Natural killer cell treated with Interleukin-12 subunit alpha and Interleukin-12 subunit beta and Interleukin-15 and Interleukin-18, amount 100 ng/mL, for 72 hours (primary cell): ENCODE measurements at regions not wholly inside any gene's neighbourhood (a gene's known extent, or its start where the extent isn't known, plus 50 kb on each side); places are given as distances from the start of the nearest gene placed in this dataset.
A peak's percentile ranks its signal among the peaks of the same experiment; 100 is the strongest.

Source experiments
- ATAC-seq, 2 donors: fragments of 150-1000 bp; cut with Tn5 transposase in 1 of 2; sonication (Bioruptor Pico), chemical (Tn5 transposase) in 1 of 2; 2 replicates each; pipeline ENCODE4 v1.10.0; 2021
- DNase-seq: peaks from one replicate; pipeline ENCODE4 v3.0.0; 2022; ENCODE audit warnings: low spot score
- H3K27ac Mint-ChIP-seq, 2 donors: 1 replicate in 1 of 2; 2 replicates in 1 of 2; pipeline ENCODE4 v1.8.0; 2022; ENCODE audit warnings: mixed read lengths in 2 of 2, mild to moderate bottlenecking in 1 of 2, moderate library complexity in 1 of 2
- H3K27me3 Mint-ChIP-seq, 2 donors: 1 replicate in 1 of 2; 2 replicates in 1 of 2; pipeline ENCODE4 v1.8.0; 2022; ENCODE audit warnings: mixed read lengths in 2 of 2
- H3K36me3 Mint-ChIP-seq: one replicate; pipeline ENCODE4 v1.8.0; 2022; ENCODE audit warnings: mixed read lengths
- H3K4me1 Mint-ChIP-seq, 2 donors: 1 replicate in 1 of 2; 2 replicates in 1 of 2; pipeline ENCODE4 v1.8.0; 2022; ENCODE audit warnings: low read depth in 2 of 2, mixed read lengths in 2 of 2, mild to moderate bottlenecking in 1 of 2
- H3K4me3 Mint-ChIP-seq: one replicate; pipeline ENCODE4 v1.8.0; 2022; ENCODE audit warnings: mixed read lengths
- H3K9me3 Mint-ChIP-seq: 2 replicates; pipeline ENCODE4 v1.8.0; 2022; ENCODE audit warnings: mixed read lengths

GRCh38 chr3:18010001-18010400, 267.6 kb upstream of the TBC1D5 start:
- no peak overlapping the region for H3K27ac Mint-ChIP-seq
- no peak for DNase-seq
- no peaks in the 10 kb centered on the region for H3K9me3 Mint-ChIP-seq
- no peaks in the 10 kb centered on the region for H3K4me1 Mint-ChIP-seq
- peaks cover 0 to 3% of the 10 kb centered on the region in 2 donors for H3K27me3 Mint-ChIP-seq
- H3K4me3 Mint-ChIP-seq, result no peak overlapping the region
- no peaks in the 10 kb centered on the region for H3K36me3 Mint-ChIP-seq
- peak in 1 of 2 donors; percentile 55 for ATAC-seq

- Mint-ChIP-seq H3K4me3 (no peak overlapping the region), H3K9me3 (no peaks in the 10 kb centered on the region), H3K4me1 (no peaks in the 10 kb centered on the region), H3K36me3 (no peaks in the 10 kb centered on the region), H3K27me3 (peaks cover 0 to 3% of the 10 kb centered on the region in 2 donors), H3K27ac (no peak overlapping the region)
- ATAC-seq, result no peak
- no peak for DNase-seq
These were observed 266.4 kb upstream of the TBC1D5 start for GRCh38 chr3:18008706-18009368.

GRCh38 chr3:18007980-18008379, 265.5 kb upstream of the TBC1D5 start:
- no peak for DNase-seq
- H3K4me1 Mint-ChIP-seq, result no peaks in the 10 kb centered on the region
- H3K4me3 Mint-ChIP-seq, result no peak overlapping the region
- ATAC-seq, result no peak
- no peaks in the 10 kb centered on the region for H3K36me3 Mint-ChIP-seq
- peaks cover 0 to 5% of the 10 kb centered on the region in 2 donors for H3K27me3 Mint-ChIP-seq
- no peaks in the 10 kb centered on the region for H3K9me3 Mint-ChIP-seq
- no peak overlapping the region for H3K27ac Mint-ChIP-seq

GRCh38 chr3:17995769-17996168, 253.3 kb upstream of the TBC1D5 start:
- Mint-ChIP-seq H3K4me3 (no peak overlapping the region), H3K27me3 (no peaks in the 10 kb centered on the region), H3K4me1 (no peaks in the 10 kb centered on the region), H3K36me3 (no peaks in the 10 kb centered on the region), H3K9me3 (no peaks in the 10 kb centered on the region), H3K27ac (no peak overlapping the region)
- DNase-seq, result no peak
- ATAC-seq, result no peak

- Mint-ChIP-seq H3K27ac (no peak overlapping the region), H3K4me3 (no peak overlapping the region), H3K36me3 (no peaks in the 10 kb centered on the region), H3K9me3 (no peaks in the 10 kb centered on the region), H3K4me1 (no peaks in the 10 kb centered on the region), H3K27me3 (peaks cover 2 to 5% of the 10 kb centered on the region in 2 donors)
- ATAC-seq (no peak), DNase-seq (no peak)
These were observed 251.7 kb upstream of the TBC1D5 start for GRCh38 chr3:17994167-17994566.

- Mint-ChIP-seq H3K36me3 (no peaks in the 10 kb centered on the region), H3K4me3 (no peak overlapping the region), H3K9me3 (no peaks in the 10 kb centered on the region), H3K4me1 (no peaks in the 10 kb centered on the region), H3K27me3 (peaks cover 5 to 10% of the 10 kb centered on the region in 2 donors), H3K27ac (no peak overlapping the region)
- ATAC-seq (no peak), DNase-seq (no peak)
These were observed 248.0 kb upstream of the TBC1D5 start for GRCh38 chr3:17990390-17990789.

GRCh38 chr3:17986348-17986816, 244.0 kb upstream of the TBC1D5 start:
- peaks cover 8 to 10% of the 10 kb centered on the region in 2 donors for H3K27me3 Mint-ChIP-seq
- no peaks in the 10 kb centered on the region for H3K4me1 Mint-ChIP-seq
- H3K9me3 Mint-ChIP-seq, result no peaks in the 10 kb centered on the region
- DNase-seq (no peak), ATAC-seq (no peak)
- no peak overlapping the region for H3K4me3 Mint-ChIP-seq
- H3K36me3 Mint-ChIP-seq, result no peaks in the 10 kb centered on the region
- no peak overlapping the region for H3K27ac Mint-ChIP-seq

GRCh38 chr3:17985658-17986347, 243.4 kb upstream of the TBC1D5 start:
- H3K27me3 Mint-ChIP-seq, result peaks cover 10 to 11% of the 10 kb centered on the region in 2 donors
- H3K27ac Mint-ChIP-seq, result no peak overlapping the region
- ATAC-seq (no peak), DNase-seq (no peak)
- H3K4me3 Mint-ChIP-seq, result no peak overlapping the region
- no peaks in the 10 kb centered on the region for H3K4me1 Mint-ChIP-seq
- no peaks in the 10 kb centered on the region for H3K36me3 Mint-ChIP-seq
- no peaks in the 10 kb centered on the region for H3K9me3 Mint-ChIP-seq

GRCh38 chr3:17983106-17983505, 240.7 kb upstream of the TBC1D5 start:
- no peak overlapping the region for H3K27ac Mint-ChIP-seq
- H3K27me3 Mint-ChIP-seq, result peaks cover 0 to 6% of the 10 kb centered on the region in 2 donors
- H3K4me3 Mint-ChIP-seq, result no peak overlapping the region
- H3K4me1 Mint-ChIP-seq, result no peaks in the 10 kb centered on the region
- no peaks in the 10 kb centered on the region for H3K36me3 Mint-ChIP-seq
- H3K9me3 Mint-ChIP-seq, result no peaks in the 10 kb centered on the region
- DNase-seq (no peak), ATAC-seq (no peak)

GRCh38 chr3:17982211-17982880, 239.9 kb upstream of the TBC1D5 start:
- H3K27me3 Mint-ChIP-seq, result peaks cover 0 to 6% of the 10 kb centered on the region in 2 donors
- no peaks in the 10 kb centered on the region for H3K9me3 Mint-ChIP-seq
- no peak overlapping the region for H3K4me3 Mint-ChIP-seq
- H3K4me1 Mint-ChIP-seq, result no peaks in the 10 kb centered on the region
- DNase-seq (no peak), ATAC-seq (no peak)
- H3K36me3 Mint-ChIP-seq, result no peaks in the 10 kb centered on the region
- H3K27ac Mint-ChIP-seq, result no peak overlapping the region

- no peaks in the 10 kb centered on the region for H3K4me1 Mint-ChIP-seq
These were observed 238.4 kb upstream of the TBC1D5 start for GRCh38 chr3:17980863-17981262.

GRCh38 chr3:17979911-17980310, 237.5 kb upstream of the TBC1D5 start:
- Mint-ChIP-seq H3K27me3 (peaks cover 0 to 6% of the 10 kb centered on the region in 2 donors), H3K27ac (no peak overlapping the region), H3K4me3 (no peak overlapping the region), H3K9me3 (no peaks in the 10 kb centered on the region), H3K36me3 (no peaks in the 10 kb centered on the region), H3K4me1 (no peaks in the 10 kb centered on the region)
- no peak for DNase-seq
- ATAC-seq, result no peak

More at GRCh38 chr3:17980863-17981262, 238.4 kb upstream of the TBC1D5 start:
- H3K9me3 Mint-ChIP-seq, result no peaks in the 10 kb centered on the region
- ATAC-seq, result no peak
- H3K27me3 Mint-ChIP-seq, result peaks cover 0 to 6% of the 10 kb centered on the region in 2 donors
- no peak overlapping the region for H3K27ac Mint-ChIP-seq
- no peaks in the 10 kb centered on the region for H3K36me3 Mint-ChIP-seq
- DNase-seq, result no peak
- H3K4me3 Mint-ChIP-seq, result no peak overlapping the region

GRCh38 chr3:17979252-17979651, 236.8 kb upstream of the TBC1D5 start:
- DNase-seq, result no peak
- Mint-ChIP-seq H3K4me3 (no peak overlapping the region), H3K27me3 (peaks cover 0 to 6% of the 10 kb centered on the region in 2 donors), H3K4me1 (no peaks in the 10 kb centered on the region), H3K36me3 (no peaks in the 10 kb centered on the region), H3K27ac (no peak overlapping the region), H3K9me3 (no peaks in the 10 kb centered on the region)
- ATAC-seq, result no peak

GRCh38 chr3:17974206-17974841, 231.9 kb upstream of the TBC1D5 start:
- DNase-seq (no peak), ATAC-seq (no peak)
- Mint-ChIP-seq H3K4me1 (peaks cover 11 to 16% of the 10 kb centered on the region in 2 donors), H3K9me3 (no peaks in the 10 kb centered on the region), H3K4me3 (no peak overlapping the region), H3K27me3 (peaks cover 0 to 8% of the 10 kb centered on the region in 2 donors), H3K36me3 (no peaks in the 10 kb centered on the region), H3K27ac (no peak overlapping the region)
